IMR-90 (cell line): ENCODE measurements at regions not wholly inside any gene's neighbourhood (a gene's known extent, or its start where the extent isn't known, plus 50 kb on each side); places are given as distances from the start of the nearest gene placed in this dataset.

Source experiments
- ATAC-seq: fragments of 200-7000 bp; cut with Tn5 transposase; 2 replicates; pipeline ENCODE4 v1.9.1; 2020; ENCODE audit warnings: low read depth, mild to moderate bottlenecking, moderate library complexity
- BruUV-seq: library from RNA; stranded (reverse); fragments of 400-500 nt; replicated peaks from 2 replicates; lab custom pipeline; 2021; lab: Mats Ljungman, UMichigan
- CTCF ChIA-PET: fragments of 300-600 bp; formaldehyde crosslinking; extraction: SDS; loops from one replicate; lab custom pipeline; 2021; ENCODE audit warnings: antibody characterized with exemption; lab: Yijun Ruan, JAX
- POLR2A ChIA-PET: fragments of 300-600 bp; sonication (Branson Sonifier 250); formaldehyde crosslinking; loops from one replicate; lab custom pipeline; 2022; ENCODE audit warnings: antibody characterized with exemption; ENCODE audit not compliant: unreplicated experiment; lab: Charles Lee
- DNase-seq: peaks from one replicate; pipeline ENCODE4 v3.0.0; 2013
- H2AFZ ChIP-seq: replicated peaks from 2 replicates; pipeline ENCODE3; 2013; ENCODE audit warnings: low read length, mild to moderate bottlenecking; ENCODE audit not compliant: poor library complexity
- H2AK5ac ChIP-seq: 2 replicates; pipeline ENCODE4 v1.6.1; 2013; ENCODE audit warnings: low read depth, low read length, inconsistent platforms
- H2AK9ac ChIP-seq: replicated peaks from 2 replicates; pipeline ENCODE3; 2013; ENCODE audit warnings: mild to moderate bottlenecking, low read depth, low read length, moderate library complexity; ENCODE audit not compliant: poor library complexity
- H2BK120ac ChIP-seq: 2 replicates; pipeline ENCODE4 v1.6.1; 2013; ENCODE audit warnings: low read depth, low read length, inconsistent platforms
- H2BK15ac ChIP-seq: 3 replicates; pipeline ENCODE4 v1.6.1; 2013; ENCODE audit warnings: low read depth, low read length, inconsistent platforms
- H2BK20ac ChIP-seq: 2 replicates; pipeline ENCODE4 v1.6.1; 2013; ENCODE audit warnings: low read depth, mild to moderate bottlenecking, inconsistent platforms, low read length, moderate library complexity
- H2BK5ac ChIP-seq: 2 replicates; pipeline ENCODE4 v1.6.1; 2013; ENCODE audit warnings: mild to moderate bottlenecking, low read depth, low read length, inconsistent platforms; ENCODE audit not compliant: poor library complexity, severe bottlenecking
- H3K14ac ChIP-seq: replicated peaks from 2 replicates; pipeline ENCODE4 v1.6.1; 2013; ENCODE audit warnings: low read depth, low read length, inconsistent platforms
- H3K18ac ChIP-seq: 2 replicates; pipeline ENCODE4 v1.6.1; 2013; ENCODE audit warnings: low read depth, low read length, control low read depth
- H3K23ac ChIP-seq: 2 replicates; pipeline ENCODE4 v1.6.1; 2013; ENCODE audit warnings: low read depth, low read length, inconsistent platforms
- H3K27ac ChIP-seq: 2 replicates; pipeline ENCODE4 v1.5.1; 2013; ENCODE audit warnings: mild to moderate bottlenecking, control low read depth, low read length; ENCODE audit not compliant: insufficient read depth
- H3K27me3 ChIP-seq: 2 replicates; pipeline ENCODE4 v1.6.1; 2013; ENCODE audit warnings: low read length; ENCODE audit not compliant: control insufficient read depth, insufficient read depth
- H3K36me3 ChIP-seq: 2 replicates; pipeline ENCODE4 v1.6.1; 2013; ENCODE audit warnings: low read length, mixed read lengths; ENCODE audit not compliant: control insufficient read depth, insufficient read depth
- H3K4ac ChIP-seq: 2 replicates; pipeline ENCODE4 v1.6.1; 2013; ENCODE audit warnings: low read depth, low read length, inconsistent platforms
- H3K4me1 ChIP-seq: 2 replicates; pipeline ENCODE4 v1.6.1; 2013; ENCODE audit warnings: low read length, mixed read lengths; ENCODE audit not compliant: control insufficient read depth, insufficient read depth
- H3K4me2 ChIP-seq: 2 replicates; pipeline ENCODE4 v1.6.1; 2013; ENCODE audit warnings: low read depth, mild to moderate bottlenecking, control low read depth, low read length, moderate library complexity
- H3K4me3 ChIP-seq: 2 replicates; pipeline ENCODE4 v1.5.1; 2013; ENCODE audit warnings: low read depth, mild to moderate bottlenecking, control low read depth, low read length, moderate library complexity; ENCODE audit not compliant: insufficient read depth
- H3K56ac ChIP-seq: 2 replicates; pipeline ENCODE4 v1.6.1; 2013; ENCODE audit warnings: low read length, inconsistent platforms; ENCODE audit not compliant: insufficient read depth; ENCODE audit errors: extremely low read depth
- H3K79me1 ChIP-seq, 2 experiments: 2 replicates each; pipeline ENCODE4 v1.6.1; 2013; ENCODE audit warnings: low read length in 2 of 2, inconsistent platforms in 1 of 2, low read depth in 1 of 2
- H3K9ac ChIP-seq: 2 replicates; pipeline ENCODE4 v1.6.1; 2013; ENCODE audit warnings: low read depth, low read length, control low read depth
- H3K9me1 ChIP-seq: 2 replicates; pipeline ENCODE4 v1.6.1; 2013; ENCODE audit warnings: low read length, inconsistent platforms; ENCODE audit not compliant: insufficient read depth
- H3K9me3 ChIP-seq: 2 replicates; pipeline ENCODE4 v1.6.1; 2013; ENCODE audit warnings: low read length; ENCODE audit not compliant: control insufficient read depth, insufficient read depth
- H4K20me1 ChIP-seq: 2 replicates; pipeline ENCODE4 v1.6.1; 2013; ENCODE audit warnings: low read length, inconsistent platforms; ENCODE audit not compliant: insufficient read depth
- H4K5ac ChIP-seq: 2 replicates; pipeline ENCODE4 v1.6.1; 2013; ENCODE audit warnings: mild to moderate bottlenecking, low read depth, low read length, control low read depth
- H4K8ac ChIP-seq, 2 experiments: 2 replicates each; pipeline ENCODE4 v1.6.1; 2013; ENCODE audit warnings: low read depth in 2 of 2, low read length in 2 of 2, control low read depth in 1 of 2, inconsistent platforms in 1 of 2
- H4K91ac ChIP-seq: 2 replicates; pipeline ENCODE4 v1.6.1; 2013; ENCODE audit warnings: low read depth, low read length, inconsistent platforms; ENCODE audit not compliant: insufficient read depth
- BHLHE40 ChIP-seq: fragments of 150-350 bp; IDR thresholded peaks from 2 replicates; pipeline ENCODE4 v1.6.1; 2016; ENCODE audit warnings: mild to moderate bottlenecking, low read depth, low read length
- CEBPB ChIP-seq: IDR thresholded peaks from 2 replicates; pipeline ENCODE4 v1.6.1; 2012; ENCODE audit warnings: low read depth, low read length, improper control_type of control experiment
- CHD1 ChIP-seq: IDR thresholded peaks from 2 replicates; pipeline ENCODE4 v1.6.1; 2012; ENCODE audit warnings: low read depth, low read length, improper control_type of control experiment
- ELK1 ChIP-seq: fragments of 150-350 bp; IDR thresholded peaks from 2 replicates; pipeline ENCODE4 v1.6.1; 2016; ENCODE audit warnings: low read depth, mild to moderate bottlenecking, low read length, moderate library complexity, borderline replicate concordance
- FOS ChIP-seq: fragments of 150-350 bp; IDR thresholded peaks from 2 replicates; pipeline ENCODE4 v1.6.1; 2016; ENCODE audit warnings: low read depth, low read length
- MAFK ChIP-seq: IDR thresholded peaks from 2 replicates; pipeline ENCODE4 v1.6.1; 2012; ENCODE audit warnings: low read depth, low read length, improper control_type of control experiment
- MAZ ChIP-seq: IDR thresholded peaks from 2 replicates; pipeline ENCODE4 v1.6.1; 2012; ENCODE audit warnings: low read depth, mild to moderate bottlenecking, low read length, improper control_type of control experiment, moderate library complexity, borderline replicate concordance
- MXI1 ChIP-seq: IDR thresholded peaks from 2 replicates; pipeline ENCODE4 v1.6.1; 2012; ENCODE audit warnings: low read depth, mild to moderate bottlenecking, low read length, moderate library complexity, borderline replicate concordance
- NFE2L2 ChIP-seq: fragments of 150-350 bp; IDR thresholded peaks from 2 replicates; pipeline ENCODE4 v1.6.1; 2016; ENCODE audit warnings: low read depth, mild to moderate bottlenecking, low read length
- POLR2A ChIP-seq: IDR thresholded peaks from 2 replicates; pipeline ENCODE4 v1.6.1; 2012; ENCODE audit warnings: mild to moderate bottlenecking, low read depth, low read length
- RAD21 ChIP-seq: IDR thresholded peaks from 2 replicates; pipeline ENCODE4 v1.6.1; 2012; ENCODE audit warnings: low read length, improper control_type of control experiment
- RCOR1 ChIP-seq: IDR thresholded peaks from 2 replicates; pipeline ENCODE4 v1.6.1; 2012; ENCODE audit warnings: mild to moderate bottlenecking, low read length, improper control_type of control experiment; ENCODE audit not compliant: insufficient replicate concordance
- RFX5 ChIP-seq: IDR thresholded peaks from 2 replicates; pipeline ENCODE4 v1.8.0; 2012; ENCODE audit warnings: low read depth, mild to moderate bottlenecking, low read length, moderate library complexity
- SMC3 ChIP-seq: fragments of 150-350 bp; IDR thresholded peaks from 2 replicates; pipeline ENCODE4 v1.6.1; 2016; ENCODE audit warnings: low read depth, mild to moderate bottlenecking, antibody characterized with exemption, low read length, moderate library complexity
- WGBS, 2 experiments: methylation state at CpG; one replicate each; pipeline versions ENCODE4 v1.1.5 to v1.1.7; 2013; ENCODE audit warnings: missing lambda C conversion rate in 2 of 2; ENCODE audit not compliant: insufficient read length in 1 of 2; ENCODE audit errors: extremely low coverage in 2 of 2; 5-methylcytosine and 5-hydroxymethylcytosine counted together
- dilution Hi-C: fragments of 300-500 bp; cut with HindIII; formaldehyde crosslinking; loops from one replicate; pipeline ENCODE4 v1.14.3; 2018; ENCODE audit warnings: low sequenced_read_pairs; ENCODE audit not compliant: unreplicated experiment
- in situ Hi-C: fragments of 300-500 bp; cut with MboI; formaldehyde crosslinking; loops from 3 replicates; pipeline ENCODE4 v1.14.3; 2019; ENCODE audit warnings: low sequenced_read_pairs, inconsistent platforms, mixed read lengths
- intact Hi-C: fragments of 100-400 bp; cut with micrococcal nuclease; formaldehyde crosslinking; loops from 2 replicates; pipeline ENCODE4 v1.10.0; 2022
- TF ChIP-seq, protein P1 (sequence below): fragments of 150-350 bp; IDR thresholded peaks from 2 replicates; pipeline ENCODE4 v1.6.1; 2017; ENCODE audit warnings: mild to moderate bottlenecking, antibody characterized with exemption, low read length, low read depth

GRCh38 chr3:103082501-103082900 is 647.7 kb downstream of the ZPLD1 start:
- in situ Hi-C loops (no loop called here), intact Hi-C loops (no loop called here), dilution Hi-C loops (no loop called here)
- H3K9me1 ChIP-seq, result no peaks in the 10 kb centered on the region
- no peaks in the 10 kb centered on the region for H4K20me1 ChIP-seq
- CTCF ChIA-PET, result no interaction called here
- H3K4me2 ChIP-seq, result no peak overlapping the region
- no peak overlapping the region for H2AK5ac ChIP-seq
- no peak overlapping the region for H2BK15ac ChIP-seq
- H2AK9ac ChIP-seq, result no peak overlapping the region
- WGBS, 2 experiments, result no CpG with 5 or more reads among the region's 1 CpG
- no peak overlapping the region for H3K4ac ChIP-seq
- H3K9me3 ChIP-seq, result no peaks in the 10 kb centered on the region
- BruUV-seq, result no TSS peak
- no peak for ATAC-seq
- H2AFZ ChIP-seq, result no peak overlapping the region
- POLR2A ChIA-PET, result no interaction called here
- H3K9ac ChIP-seq, result no peak overlapping the region
- no peaks in the 10 kb centered on the region for H3K4me1 ChIP-seq
- no peaks in the 10 kb centered on the region for H3K79me1 ChIP-seq
- H3K4me3 ChIP-seq, result no peak overlapping the region
- H2BK120ac ChIP-seq, result no peak overlapping the region
- TF ChIP-seq NFE2L2 (no peak), FOS (no peak), MAFK (no peak), RAD21 (no peak), MXI1 (no peak), BHLHE40 (no peak), SMC3 (no peak), POLR2A (no peak), CHD1 (no peak), CEBPB (no peak), ELK1 (no peak), RCOR1 (no peak), MAZ (no peak), RFX5 (no peak)
- TF ChIP-seq, protein P1, sequence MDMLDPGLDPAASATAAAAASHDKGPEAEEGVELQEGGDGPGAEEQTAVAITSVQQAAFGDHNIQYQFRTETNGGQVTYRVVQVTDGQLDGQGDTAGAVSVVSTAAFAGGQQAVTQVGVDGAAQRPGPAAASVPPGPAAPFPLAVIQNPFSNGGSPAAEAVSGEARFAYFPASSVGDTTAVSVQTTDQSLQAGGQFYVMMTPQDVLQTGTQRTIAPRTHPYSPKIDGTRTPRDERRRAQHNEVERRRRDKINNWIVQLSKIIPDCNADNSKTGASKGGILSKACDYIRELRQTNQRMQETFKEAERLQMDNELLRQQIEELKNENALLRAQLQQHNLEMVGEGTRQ, result no peak
- H2BK5ac ChIP-seq, result no peak overlapping the region
- no peak overlapping the region for H3K27ac ChIP-seq
- no peak overlapping the region for H3K23ac ChIP-seq
- no peak overlapping the region for H3K56ac ChIP-seq
- H3K18ac ChIP-seq, result no peak overlapping the region
- H3K27me3 ChIP-seq, result no peaks in the 10 kb centered on the region
- H2BK20ac ChIP-seq, result no peak overlapping the region
- no peak overlapping the region for H3K14ac ChIP-seq
- H3K36me3 ChIP-seq, result no peaks in the 10 kb centered on the region
- no peak overlapping the region for H4K5ac ChIP-seq
- no peak overlapping the region for H4K91ac ChIP-seq
- H4K8ac ChIP-seq, result no peak overlapping the region
- no peak for DNase-seq
